ENCODE measurements at regions not wholly inside any gene's neighbourhood (a gene's known extent, or its start where the extent isn't known, plus 50 kb on each side); places are given as distances from the start of the nearest gene placed in this dataset.

DNA sequence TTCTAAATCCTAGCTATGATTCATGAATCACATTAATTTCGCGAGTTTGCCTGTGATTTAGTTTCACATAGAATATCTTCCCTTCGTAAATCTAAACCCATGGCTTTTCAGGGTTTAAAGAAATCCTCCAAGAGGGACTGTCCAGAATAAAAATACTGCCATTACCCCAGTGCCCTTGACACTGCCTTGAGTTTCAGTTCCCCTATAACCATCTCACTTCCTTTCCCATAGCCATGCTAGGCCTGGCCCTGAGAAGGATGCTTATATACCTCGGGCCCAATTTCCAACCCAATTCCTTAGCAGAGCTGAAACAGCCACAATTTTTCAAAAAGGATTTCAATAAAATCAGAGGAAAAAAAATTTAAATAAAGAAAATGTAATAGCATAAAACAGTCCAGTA is 697.3 kb downstream of the FRK start:
- Histone ChIP-seq H3K27me3 (ENCODE audit: control insufficient read depth, insufficient read depth, low read length) (no peaks in the 10 kb centered on the region), H3K27ac (no peak overlapping the region), H3K9me3 (ENCODE audit: control insufficient read depth, low read length) (no peaks in the 10 kb centered on the region), H3K4me3 (ENCODE audit: low read depth, low read length) (no peak overlapping the region), H3K79me2 (no peaks in the 10 kb centered on the region), H3K9ac (no peak overlapping the region), H3K36me3 (ENCODE audit: control insufficient read depth, insufficient read depth, low read length) (no peaks in the 10 kb centered on the region), H2AFZ (no peak overlapping the region), H3K4me2 (ENCODE audit: low read length) (no peak overlapping the region), H3K4me1 (no peaks in the 10 kb centered on the region)
- TF ChIP-seq, protein P1, sequence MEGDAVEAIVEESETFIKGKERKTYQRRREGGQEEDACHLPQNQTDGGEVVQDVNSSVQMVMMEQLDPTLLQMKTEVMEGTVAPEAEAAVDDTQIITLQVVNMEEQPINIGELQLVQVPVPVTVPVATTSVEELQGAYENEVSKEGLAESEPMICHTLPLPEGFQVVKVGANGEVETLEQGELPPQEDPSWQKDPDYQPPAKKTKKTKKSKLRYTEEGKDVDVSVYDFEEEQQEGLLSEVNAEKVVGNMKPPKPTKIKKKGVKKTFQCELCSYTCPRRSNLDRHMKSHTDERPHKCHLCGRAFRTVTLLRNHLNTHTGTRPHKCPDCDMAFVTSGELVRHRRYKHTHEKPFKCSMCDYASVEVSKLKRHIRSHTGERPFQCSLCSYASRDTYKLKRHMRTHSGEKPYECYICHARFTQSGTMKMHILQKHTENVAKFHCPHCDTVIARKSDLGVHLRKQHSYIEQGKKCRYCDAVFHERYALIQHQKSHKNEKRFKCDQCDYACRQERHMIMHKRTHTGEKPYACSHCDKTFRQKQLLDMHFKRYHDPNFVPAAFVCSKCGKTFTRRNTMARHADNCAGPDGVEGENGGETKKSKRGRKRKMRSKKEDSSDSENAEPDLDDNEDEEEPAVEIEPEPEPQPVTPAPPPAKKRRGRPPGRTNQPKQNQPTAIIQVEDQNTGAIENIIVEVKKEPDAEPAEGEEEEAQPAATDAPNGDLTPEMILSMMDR (IDR thresholded peaks at IDR 0.05) = no peak

DNA sequence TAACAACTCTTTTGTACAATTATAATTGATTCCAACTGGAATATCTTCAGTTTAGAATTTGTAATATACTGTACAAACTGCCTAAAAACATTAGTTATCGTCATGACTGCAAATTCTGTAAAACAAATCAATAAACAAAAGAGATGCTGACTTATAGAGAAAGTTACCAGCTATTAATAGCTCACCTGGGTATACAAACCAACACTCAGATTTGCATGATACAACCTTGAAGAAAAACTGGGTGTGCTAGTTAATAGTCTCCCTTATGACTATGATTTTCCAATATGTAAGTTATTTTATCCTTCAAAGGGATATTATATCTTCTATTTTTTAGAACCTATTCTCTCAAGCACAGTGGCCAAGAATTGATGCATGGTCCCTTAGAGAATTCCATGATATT is 698.5 kb downstream of the FRK start:
- H3K79me2 ChIP-seq = no peaks in the 10 kb centered on the region
- no peak overlapping the region for H3K27ac ChIP-seq
- no peaks in the 10 kb centered on the region for H3K36me3 ChIP-seq (ENCODE audit: control insufficient read depth, insufficient read depth, low read length)
- H3K27me3 ChIP-seq (ENCODE audit: control insufficient read depth, insufficient read depth, low read length) = no peaks in the 10 kb centered on the region
- no peak overlapping the region for H2AFZ ChIP-seq
- TF ChIP-seq, protein P1 (IDR thresholded peaks at IDR 0.05) = no peak
- no peaks in the 10 kb centered on the region for H3K4me1 ChIP-seq
- no peak overlapping the region for H3K9ac ChIP-seq
- H3K4me2 ChIP-seq (ENCODE audit: low read length) = no peak overlapping the region
- H3K9me3 ChIP-seq (ENCODE audit: control insufficient read depth, low read length) = no peaks in the 10 kb centered on the region
- no peak overlapping the region for H3K4me3 ChIP-seq (ENCODE audit: low read depth, low read length)

DNA sequence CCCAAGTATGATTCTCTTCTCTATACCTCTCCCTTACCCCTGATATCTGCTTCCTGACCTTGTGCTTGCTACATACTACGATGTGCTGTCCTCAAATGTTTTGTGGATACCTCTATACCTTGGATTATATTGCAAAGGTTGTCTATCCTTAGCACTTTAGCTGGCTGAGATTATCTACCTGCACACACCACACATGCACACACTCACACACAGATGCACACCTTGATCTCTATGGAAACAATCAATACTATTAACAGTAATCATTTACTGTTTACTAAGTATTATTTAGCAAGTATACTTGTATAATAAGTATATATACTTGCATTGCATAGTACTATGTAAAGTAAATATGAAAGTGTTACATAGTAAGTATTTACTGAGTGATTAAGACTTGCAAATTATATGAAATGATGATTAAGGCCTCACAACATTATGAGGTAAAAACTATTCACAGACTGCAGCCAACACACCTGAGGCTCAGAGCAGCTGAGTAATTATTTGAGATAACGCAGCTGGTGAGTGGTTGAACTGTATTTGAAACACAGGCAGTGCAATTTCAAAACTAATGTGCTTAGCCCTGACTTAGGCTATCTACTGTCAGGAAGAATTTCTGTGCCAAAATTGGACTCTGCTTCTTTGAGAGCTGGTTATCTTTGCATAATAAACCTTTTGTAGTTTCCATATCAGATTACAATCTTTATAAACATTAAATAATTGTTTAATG is 699.9 kb downstream of the FRK start:
- Histone ChIP-seq H3K4me2 (ENCODE audit: low read length) (no peak overlapping the region), H3K4me3 (ENCODE audit: low read depth, low read length) (no peak overlapping the region), H3K4me1 (no peaks in the 10 kb centered on the region), H3K27me3 (ENCODE audit: control insufficient read depth, insufficient read depth, low read length) (no peaks in the 10 kb centered on the region), H3K27ac (no peak overlapping the region), H2AFZ (no peak overlapping the region), H3K36me3 (ENCODE audit: control insufficient read depth, insufficient read depth, low read length) (no peaks in the 10 kb centered on the region), H3K9ac (no peak overlapping the region), H3K9me3 (ENCODE audit: control insufficient read depth, low read length) (no peaks in the 10 kb centered on the region), H3K79me2 (no peaks in the 10 kb centered on the region)
- TF ChIP-seq, protein P1 (IDR thresholded peaks at IDR 0.05) = no peak

DNA sequence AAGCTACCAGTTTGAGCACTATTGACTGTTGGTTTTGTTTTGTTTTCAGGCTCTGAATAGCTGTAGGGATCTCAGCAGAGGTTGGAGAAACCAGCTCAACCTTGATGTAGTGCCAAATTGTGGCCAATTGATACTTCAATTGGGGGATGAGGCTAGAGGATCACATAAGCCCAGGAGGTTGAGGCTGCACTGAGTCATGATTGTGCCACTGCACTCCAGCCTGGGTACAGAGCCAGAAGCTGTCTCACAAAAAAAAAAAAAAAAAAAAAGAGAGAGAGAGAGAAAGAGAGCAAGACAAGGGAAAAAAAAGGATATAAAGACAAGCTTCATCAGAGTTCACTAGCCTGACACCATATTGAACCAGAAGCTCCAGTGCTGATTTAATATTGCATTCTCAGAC is 702.1 kb downstream of the FRK start:
- Histone ChIP-seq H3K27ac (no peak overlapping the region), H3K36me3 (ENCODE audit: control insufficient read depth, insufficient read depth, low read length) (no peaks in the 10 kb centered on the region), H2AFZ (no peak overlapping the region), H3K4me3 (ENCODE audit: low read depth, low read length) (no peak overlapping the region), H3K9me3 (ENCODE audit: control insufficient read depth, low read length) (no peaks in the 10 kb centered on the region), H3K27me3 (ENCODE audit: control insufficient read depth, insufficient read depth, low read length) (no peaks in the 10 kb centered on the region), H3K4me1 (no peaks in the 10 kb centered on the region), H3K4me2 (ENCODE audit: low read length) (no peak overlapping the region), H3K9ac (no peak overlapping the region), H3K79me2 (no peaks in the 10 kb centered on the region)
- TF ChIP-seq, protein P1 (IDR thresholded peaks at IDR 0.05) = no peak

DNA sequence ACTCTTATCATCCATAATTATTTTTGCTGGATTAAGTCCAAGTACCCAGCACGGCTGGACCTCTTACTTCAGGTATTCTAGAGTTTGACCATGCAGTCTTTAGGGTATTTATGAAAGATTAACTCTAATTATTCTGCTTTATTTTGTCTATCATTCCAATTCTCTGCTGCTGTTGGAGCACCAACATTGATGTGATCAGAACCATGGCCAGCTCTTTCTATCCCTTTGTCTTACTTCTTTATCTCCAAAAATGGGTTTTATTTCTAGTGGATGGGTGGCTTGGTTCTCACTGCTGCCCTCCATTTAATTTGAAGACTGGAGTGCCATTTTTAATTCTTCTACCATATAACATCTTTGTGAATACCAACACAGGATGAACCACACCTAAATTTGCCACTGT is 704.3 kb downstream of the FRK start:
- H3K4me1 ChIP-seq = no peaks in the 10 kb centered on the region
- no peak overlapping the region for H3K9ac ChIP-seq
- H3K36me3 ChIP-seq (ENCODE audit: control insufficient read depth, insufficient read depth, low read length) = no peaks in the 10 kb centered on the region
- no peak overlapping the region for H3K4me2 ChIP-seq (ENCODE audit: low read length)
- H3K27me3 ChIP-seq (ENCODE audit: control insufficient read depth, insufficient read depth, low read length) = no peaks in the 10 kb centered on the region
- H2AFZ ChIP-seq = no peak overlapping the region
- H3K79me2 ChIP-seq = no peaks in the 10 kb centered on the region
- H3K9me3 ChIP-seq (ENCODE audit: control insufficient read depth, low read length) = no peaks in the 10 kb centered on the region
- TF ChIP-seq, protein P1 (IDR thresholded peaks at IDR 0.05) = no peak
- H3K4me3 ChIP-seq (ENCODE audit: low read depth, low read length) = no peak overlapping the region
- H3K27ac ChIP-seq = no peak overlapping the region
